Spleen (tissue), 11 donors: ENCODE measurements at regions not wholly inside any gene's neighbourhood (a gene's known extent, or its start where the extent isn't known, plus 50 kb on each side); places are given as distances from the start of the nearest gene placed in this dataset.

ENCODE experiments used
- DNase-seq: peaks from one replicate; pipeline ENCODE4 v3.0.0-alpha.2; 2020
- H3K27ac ChIP-seq, 8 donors: fragments of 200-600 bp; sonication (generic) in 7 of 8; 1 replicate in 4 of 8; 2 replicates in 4 of 8; pipeline versions ENCODE4 v1.5.0 to v1.8.0; 2016 to 2021; ENCODE audit warnings: inconsistent platforms in 4 of 8, mild to moderate bottlenecking in 4 of 8, moderate library complexity in 1 of 8
- H3K27me3 ChIP-seq, 7 donors: fragments of 200-600 bp; sonication (generic) in 6 of 7; replicated peaks in 1 of 7; 1 replicate in 4 of 7; 2 replicates in 3 of 7; pipeline versions ENCODE4 v1.5.0 to v1.8.0; 2016 to 2021; ENCODE audit warnings: inconsistent platforms in 3 of 7, mild to moderate bottlenecking in 1 of 7
- H3K36me3 ChIP-seq, 6 donors: fragments of 200-600 bp; sonication (generic) in 5 of 6; 1 replicate in 4 of 6; 2 replicates in 2 of 6; pipeline versions ENCODE4 v1.5.0 to v1.8.0; 2016 to 2021; ENCODE audit warnings: inconsistent platforms in 2 of 6
- H3K4me1 ChIP-seq, 6 donors: fragments of 200-600 bp; sonication (generic) in 5 of 6; 1 replicate in 3 of 6; 2 replicates in 3 of 6; pipeline versions ENCODE4 v1.5.0 to v1.8.0; 2016 to 2021; ENCODE audit warnings: inconsistent platforms in 3 of 6
- H3K4me3 ChIP-seq, 8 donors: fragments of 200-600 bp; sonication (generic) in 7 of 8; 1 replicate in 4 of 8; 2 replicates in 4 of 8; pipeline versions ENCODE4 v1.5.0 to v1.8.0; 2016 to 2021; ENCODE audit warnings: inconsistent platforms in 4 of 8, mild to moderate bottlenecking in 4 of 8, moderate library complexity in 2 of 8
- H3K9me3 ChIP-seq, 8 donors: fragments of 200-600 bp; sonication (generic) in 7 of 8; 1 replicate in 4 of 8; 2 replicates in 4 of 8; pipeline versions ENCODE4 v1.5.0 to v1.8.0; 2016 to 2021; ENCODE audit warnings: inconsistent platforms in 4 of 8
- CTCF ChIP-seq, 11 experiments: fragments of 200-600 bp in 7 of 11; fragments of 450-650 bp in 4 of 11; sonication (generic) in 4 of 11; IDR thresholded peaks in 8 of 11; conservative IDR thresholded peaks in 3 of 11; 1 replicate in 7 of 11; 2 replicates in 4 of 11; pipeline versions ENCODE4 v1.4.0 to v1.8.0; 2016 to 2021; ENCODE audit warnings: antibody characterized with exemption in 11 of 11, inconsistent platforms in 4 of 11, mild to moderate bottlenecking in 1 of 11
- POLR2A ChIP-seq, 3 donors: fragments of 450-650 bp; IDR thresholded peaks; one replicate each; pipeline ENCODE4 v1.5.1; 2017; ENCODE audit warnings: antibody characterized with exemption in 3 of 3, mild to moderate bottlenecking in 1 of 3
- POLR2AphosphoS5 ChIP-seq, 3 donors: sonication (generic); formaldehyde crosslinking; IDR thresholded peaks; one replicate each; pipeline ENCODE4 v1.5.1; 2017; ENCODE audit warnings: antibody characterized with exemption in 3 of 3
- WGBS, 5 donors: extraction: QIAGEN DNeasy Blood & Tissue Kit in 3 of 5; methylation state at CpG; one replicate each; pipeline versions ENCODE4 v1.1.5 to v1.1.7; 2013 to 2018; 5-methylcytosine and 5-hydroxymethylcytosine counted together
- intact Hi-C: fragments of 100-400 bp; cut with DNase I; formaldehyde crosslinking; loops from one replicate; pipeline ENCODE4 v1.15.0; 2023; ENCODE audit warnings: low total_unique reads
- donor health status: healthy with polysubstance abuse.
- donor health status: DM: no; HTN: no; CAD: no; lungs with moderate emphysema.
- donor health status: DM: no; HTN: no; CAD: no.
- donor health status: Bipolar disorder and iron deficiency.
- donor health status: healthy.
- donor health status: DM: no; HTN: no; CAD: no.
- donor health status: DM: yes; HTN: yes; CAD: no.

DNA sequence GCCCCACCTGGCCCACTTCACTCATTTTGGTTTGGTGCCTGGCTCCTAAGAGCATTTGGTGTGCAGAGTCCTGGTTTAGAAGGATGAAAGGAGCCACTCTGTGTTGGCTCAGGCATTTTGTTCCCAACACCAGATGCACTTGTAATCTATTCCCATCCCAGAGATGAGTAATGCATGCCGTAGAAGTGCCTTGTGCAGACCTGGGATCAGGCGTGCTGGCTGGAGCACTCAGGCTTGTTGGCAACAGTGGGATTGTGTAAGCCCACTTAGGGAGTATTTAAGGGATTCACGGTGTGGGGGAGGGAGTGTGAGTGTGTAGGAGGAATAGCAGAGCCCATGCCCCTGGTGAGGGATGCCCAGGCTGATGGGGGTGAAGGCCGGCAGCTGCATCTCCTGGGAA, 501.5 kb upstream of the TBX3 start:
- Histone ChIP-seq H3K27me3 (no peaks in the 10 kb centered on the region), H3K4me3 (no peak overlapping the region), H3K36me3 (no peaks in the 10 kb centered on the region), H3K4me1 (no peaks in the 10 kb centered on the region), H3K27ac (no peak overlapping the region), H3K9me3 (peaks cover 0 to 14% (median 4%) of the 10 kb centered on the region in 8 donors)
- no peak for TF ChIP-seq CTCF (IDR thresholded peaks at IDR 0.05 in 8 of 11, conservative IDR thresholded peaks at IDR 0.05 in 3 of 11)
- no peak for TF ChIP-seq POLR2AphosphoS5 (IDR thresholded peaks at IDR 0.05)
- no peak for TF ChIP-seq POLR2A (IDR thresholded peaks at IDR 0.05)
- 47 to 90% (median 71%) methylated on average over 4 of the region's 4 CpGs for WGBS, 5 donors
- DNase-seq: no peak
- intact Hi-C loops: no loop called here

DNA sequence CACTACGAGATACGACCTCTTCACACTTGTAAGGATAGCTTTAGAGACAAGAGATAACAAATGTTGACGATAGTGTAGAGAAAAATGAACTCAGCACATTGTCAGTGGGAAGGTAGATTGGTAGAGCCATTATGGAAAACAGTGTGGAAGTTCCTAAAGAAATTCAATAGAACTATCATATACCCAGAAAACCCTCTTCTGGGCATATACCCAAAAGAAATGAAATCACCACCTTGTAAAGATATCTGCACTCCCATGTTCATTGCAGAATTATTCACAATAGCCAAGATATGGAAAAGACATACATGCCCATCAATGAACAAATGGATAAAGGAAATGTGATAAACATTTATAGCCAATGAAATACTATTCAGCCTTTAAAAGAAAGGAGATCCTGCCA, 499.8 kb upstream of the TBX3 start:
- Histone ChIP-seq H3K27ac (no peak overlapping the region), H3K4me1 (no peaks in the 10 kb centered on the region), H3K4me3 (no peak overlapping the region), H3K9me3 (peaks cover 0 to 14% (median 4%) of the 10 kb centered on the region in 8 donors), H3K27me3 (no peaks in the 10 kb centered on the region), H3K36me3 (no peaks in the 10 kb centered on the region)
- intact Hi-C loops: no loop called here
- no peak for DNase-seq
- WGBS, 5 donors: 82 to 91% (median 86%) methylated on average over 3 of the region's 3 CpGs
- TF ChIP-seq POLR2AphosphoS5 (IDR thresholded peaks at IDR 0.05) (no peak), POLR2A (IDR thresholded peaks at IDR 0.05) (no peak), CTCF (IDR thresholded peaks at IDR 0.05 in 8 of 11, conservative IDR thresholded peaks at IDR 0.05 in 3 of 11) (no peak)

- Histone ChIP-seq H3K27ac (no peak overlapping the region), H3K9me3 (no peaks in the 10 kb centered on the region), H3K4me1 (no peaks in the 10 kb centered on the region), H3K4me3 (no peak overlapping the region), H3K27me3 (no peaks in the 10 kb centered on the region), H3K36me3 (no peaks in the 10 kb centered on the region)
- TF ChIP-seq POLR2AphosphoS5 (IDR thresholded peaks at IDR 0.05): no peak
- no peak for TF ChIP-seq CTCF (IDR thresholded peaks at IDR 0.05 in 8 of 11, conservative IDR thresholded peaks at IDR 0.05 in 3 of 11)
- no peak for TF ChIP-seq POLR2A (IDR thresholded peaks at IDR 0.05)
- DNase-seq: no peak
- WGBS, 5 donors: 93 to 96% (median 95%) methylated on average over 6 of the region's 6 CpGs
- intact Hi-C loops: no loop called here
Observed at GRCh38 chr12:115177899-115178298, 493.9 kb upstream of the TBX3 start.

DNA sequence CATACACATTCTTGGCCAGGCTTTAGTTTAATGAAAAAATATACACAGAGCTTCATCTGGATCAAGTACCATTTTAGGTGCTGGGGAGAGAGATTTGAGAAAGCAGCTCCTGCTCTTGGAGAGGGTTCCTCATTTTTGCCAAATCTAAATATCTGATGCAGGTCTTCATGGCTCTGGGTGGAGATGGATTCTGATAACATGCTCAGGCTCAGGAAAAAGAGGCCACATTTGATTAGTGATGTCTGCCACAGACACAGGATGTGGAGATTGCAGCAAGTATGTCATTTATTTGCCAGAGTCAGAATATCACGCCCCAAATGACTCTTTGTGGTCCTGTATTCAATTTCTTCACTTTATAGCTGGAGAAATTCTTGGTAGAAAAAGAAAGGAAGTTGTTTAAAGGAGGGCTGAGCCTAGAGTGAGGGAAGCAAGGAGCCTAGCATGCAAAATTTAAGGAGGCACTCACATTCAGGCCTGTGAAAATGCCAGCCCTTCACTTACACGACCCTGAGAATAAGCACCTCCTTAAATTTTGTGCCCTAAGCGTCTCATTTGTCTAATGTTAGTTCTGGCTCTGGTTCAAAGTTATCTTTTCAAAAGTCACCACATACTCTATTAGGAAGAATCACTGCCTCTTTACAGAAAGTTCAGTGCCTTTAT, 492.9 kb upstream of the TBX3 start:
- Histone ChIP-seq H3K9me3 (no peaks in the 10 kb centered on the region), H3K4me3 (no peak overlapping the region), H3K36me3 (no peaks in the 10 kb centered on the region), H3K27me3 (no peaks in the 10 kb centered on the region), H3K27ac (no peak overlapping the region), H3K4me1 (no peaks in the 10 kb centered on the region)
- DNase-seq: no peak
- WGBS, 5 donors: 50 to 67% (median 56%) methylated on average over 3 of the region's 3 CpGs
- intact Hi-C loops: no loop called here
- TF ChIP-seq POLR2A (IDR thresholded peaks at IDR 0.05) (no peak), CTCF (IDR thresholded peaks at IDR 0.05 in 8 of 11, conservative IDR thresholded peaks at IDR 0.05 in 3 of 11) (no peak), POLR2AphosphoS5 (IDR thresholded peaks at IDR 0.05) (no peak)
